ENCODE measurements at regions not wholly inside any gene's neighbourhood (a gene's known extent, or its start where the extent isn't known, plus 50 kb on each side); places are given as distances from the start of the nearest gene placed in this dataset.
A peak's percentile ranks its signal among the peaks of the same experiment; 100 is the strongest.
"Not testable (repeated sequence)": the region's sequence is repeated elsewhere in the genome, so short reads cannot be mapped to it uniquely, and the experiment has no call there.

GRCh38 chr3:66831931-66832330 lies 166.2 kb upstream of the KBTBD8 start:
- Histone ChIP-seq H3K27me3 (ENCODE audit: control insufficient read depth, insufficient read depth, low read length) (no peaks in the 10 kb centered on the region), H3K4me1 (ENCODE audit: control insufficient read depth, insufficient read depth, low read length) (no peaks in the 10 kb centered on the region), H3K27ac (ENCODE audit: low read length) (no peak overlapping the region), H3K36me3 (ENCODE audit: control insufficient read depth, insufficient read depth, low read length) (no peaks in the 10 kb centered on the region), H3K9me3 (replicated peaks; ENCODE audit: control insufficient read depth, low read depth, low read length) (no peaks in the 10 kb centered on the region), H3K4me3 (ENCODE audit: low read length) (no peak overlapping the region)
- no peak for DNase-seq
- no CpG with 5 or more reads among the region's 1 CpG for WGBS (ENCODE audit: insufficient coverage)

GRCh38 chr3:66836363-66837152 lies 161.5 kb upstream of the KBTBD8 start:
- H3K9me3 ChIP-seq (replicated peaks; ENCODE audit: control insufficient read depth, low read depth, low read length), result no peaks in the 10 kb centered on the region
- peak; percentile 39 for DNase-seq
- WGBS (ENCODE audit: insufficient coverage), result 60% methylated on average over 1 of the region's 5 CpGs
- no peak overlapping the region for H3K4me3 ChIP-seq (ENCODE audit: low read length)
- H3K27me3 ChIP-seq (ENCODE audit: control insufficient read depth, insufficient read depth, low read length), result no peaks in the 10 kb centered on the region
- no peaks in the 10 kb centered on the region for H3K36me3 ChIP-seq (ENCODE audit: control insufficient read depth, insufficient read depth, low read length)
- peaks cover 5% of the 10 kb centered on the region for H3K4me1 ChIP-seq (ENCODE audit: control insufficient read depth, insufficient read depth, low read length)
- no peak overlapping the region for H3K27ac ChIP-seq (ENCODE audit: low read length)

GRCh38 chr3:66838704-66839103 lies 159.4 kb upstream of the KBTBD8 start:
- Histone ChIP-seq H3K9me3 (replicated peaks; ENCODE audit: control insufficient read depth, low read depth, low read length) (no peaks in the 10 kb centered on the region), H3K4me1 (ENCODE audit: control insufficient read depth, insufficient read depth, low read length) (peaks cover 5% of the 10 kb centered on the region), H3K36me3 (ENCODE audit: control insufficient read depth, insufficient read depth, low read length) (no peaks in the 10 kb centered on the region), H3K4me3 (ENCODE audit: low read length) (no peak overlapping the region), H3K27me3 (ENCODE audit: control insufficient read depth, insufficient read depth, low read length) (no peaks in the 10 kb centered on the region), H3K27ac (ENCODE audit: low read length) (no peak overlapping the region)
- 100% methylated on average over 3 of the region's 8 CpGs for WGBS (ENCODE audit: insufficient coverage)
- no peak for DNase-seq

- Histone ChIP-seq H3K4me3 (ENCODE audit: low read length) (no peak overlapping the region), H3K27me3 (ENCODE audit: control insufficient read depth, insufficient read depth, low read length) (no peaks in the 10 kb centered on the region), H3K4me1 (ENCODE audit: control insufficient read depth, insufficient read depth, low read length) (peaks cover 5% of the 10 kb centered on the region), H3K9me3 (replicated peaks; ENCODE audit: control insufficient read depth, low read depth, low read length) (no peaks in the 10 kb centered on the region), H3K36me3 (ENCODE audit: control insufficient read depth, insufficient read depth, low read length) (no peaks in the 10 kb centered on the region), H3K27ac (ENCODE audit: low read length) (no peak overlapping the region)
- peak; percentile 49 for DNase-seq
- no CpG with 5 or more reads among the region's 6 CpGs for WGBS (ENCODE audit: insufficient coverage)
These were observed 158.6 kb upstream of the KBTBD8 start for GRCh38 chr3:66839508-66839907.

- 87% methylated on average over 18 of the region's 18 CpGs for WGBS (ENCODE audit: insufficient coverage)
- not testable (repeated sequence) for H3K36me3 ChIP-seq (ENCODE audit: control insufficient read depth, insufficient read depth, low read length); H3K4me1 ChIP-seq (ENCODE audit: control insufficient read depth, insufficient read depth, low read length); H3K27me3 ChIP-seq (ENCODE audit: control insufficient read depth, insufficient read depth, low read length); DNase-seq; H3K4me3 ChIP-seq (ENCODE audit: low read length); H3K9me3 ChIP-seq (replicated peaks; ENCODE audit: control insufficient read depth, low read depth, low read length); H3K27ac ChIP-seq (ENCODE audit: low read length)
These were observed 155.2 kb upstream of the KBTBD8 start for GRCh38 chr3:66842761-66843464.

GRCh38 chr3:66851894-66852613 lies 146.1 kb upstream of the KBTBD8 start:
- no peaks in the 10 kb centered on the region for H3K27me3 ChIP-seq (ENCODE audit: control insufficient read depth, insufficient read depth, low read length)
- 70% methylated on average over 5 of the region's 5 CpGs for WGBS (ENCODE audit: insufficient coverage)
- no peaks in the 10 kb centered on the region for H3K36me3 ChIP-seq (ENCODE audit: control insufficient read depth, insufficient read depth, low read length)
- no peak overlapping the region for H3K4me3 ChIP-seq (ENCODE audit: low read length)
- DNase-seq, result peak; percentile 24
- no peak overlapping the region for H3K27ac ChIP-seq (ENCODE audit: low read length)
- no peaks in the 10 kb centered on the region for H3K9me3 ChIP-seq (replicated peaks; ENCODE audit: control insufficient read depth, low read depth, low read length)
- H3K4me1 ChIP-seq (ENCODE audit: control insufficient read depth, insufficient read depth, low read length), result peaks cover 2% of the 10 kb centered on the region

GRCh38 chr3:66854601-66855151 lies 143.4 kb upstream of the KBTBD8 start:
- no peaks in the 10 kb centered on the region for H3K9me3 ChIP-seq (replicated peaks; ENCODE audit: control insufficient read depth, low read depth, low read length)
- WGBS (ENCODE audit: insufficient coverage), result 32% methylated on average over 3 of the region's 4 CpGs
- peak; percentile 8 for DNase-seq
- no peak overlapping the region for H3K4me3 ChIP-seq (ENCODE audit: low read length)
- no peak overlapping the region for H3K27ac ChIP-seq (ENCODE audit: low read length)
- peaks cover 2% of the 10 kb centered on the region for H3K4me1 ChIP-seq (ENCODE audit: control insufficient read depth, insufficient read depth, low read length)
- no peaks in the 10 kb centered on the region for H3K36me3 ChIP-seq (ENCODE audit: control insufficient read depth, insufficient read depth, low read length)
- no peaks in the 10 kb centered on the region for H3K27me3 ChIP-seq (ENCODE audit: control insufficient read depth, insufficient read depth, low read length)

- H3K9me3 ChIP-seq (replicated peaks; ENCODE audit: control insufficient read depth, low read depth, low read length), result no peaks in the 10 kb centered on the region
- no peak overlapping the region for H3K27ac ChIP-seq (ENCODE audit: low read length)
- no peaks in the 10 kb centered on the region for H3K27me3 ChIP-seq (ENCODE audit: control insufficient read depth, insufficient read depth, low read length)
- 80% methylated on average over 1 of the region's 8 CpGs for WGBS (ENCODE audit: insufficient coverage)
- H3K36me3 ChIP-seq (ENCODE audit: control insufficient read depth, insufficient read depth, low read length), result no peaks in the 10 kb centered on the region
- H3K4me3 ChIP-seq (ENCODE audit: low read length), result no peak overlapping the region
- no peak for DNase-seq
- peaks cover 2% of the 10 kb centered on the region for H3K4me1 ChIP-seq (ENCODE audit: control insufficient read depth, insufficient read depth, low read length)
These were observed 141.6 kb upstream of the KBTBD8 start for GRCh38 chr3:66856533-66856932.

- H3K4me1 ChIP-seq (ENCODE audit: control insufficient read depth, insufficient read depth, low read length), result no peaks in the 10 kb centered on the region
- 76% methylated on average over 8 of the region's 15 CpGs for WGBS (ENCODE audit: insufficient coverage)
- no peaks in the 10 kb centered on the region for H3K27me3 ChIP-seq (ENCODE audit: control insufficient read depth, insufficient read depth, low read length)
- no peak overlapping the region for H3K27ac ChIP-seq (ENCODE audit: low read length)
- H3K4me3 ChIP-seq (ENCODE audit: low read length), result no peak overlapping the region
- DNase-seq, result no peak
- H3K36me3 ChIP-seq (ENCODE audit: control insufficient read depth, insufficient read depth, low read length), result no peaks in the 10 kb centered on the region
- H3K9me3 ChIP-seq (replicated peaks; ENCODE audit: control insufficient read depth, low read depth, low read length), result no peaks in the 10 kb centered on the region
These were observed 139.3 kb upstream of the KBTBD8 start for GRCh38 chr3:66858656-66859381.

All from muscle of leg (tissue), 3 donors.